Neural cell (in vitro differentiated cells): ENCODE measurements at regions not wholly inside any gene's neighbourhood (a gene's known extent, or its start where the extent isn't known, plus 50 kb on each side); places are given as distances from the start of the nearest gene placed in this dataset.
"Not testable (repeated sequence)": the region's sequence is repeated elsewhere in the genome, so short reads cannot be mapped to it uniquely, and the experiment has no call there.

Source experiments
- H2AFZ ChIP-seq: fragments of 200-600, 300-800 bp; sonication (generic), shearing (Covaris generic); 2 replicates; pipeline ENCODE4 v1.6.0; 2014; ENCODE audit warnings: low read depth, mild to moderate bottlenecking, antibody characterized with exemption, low read length, moderate library complexity
- H3F3A ChIP-seq: fragments of 200-600 bp; shearing (Covaris generic); 2 replicates; pipeline ENCODE4 v1.6.1; 2016; ENCODE audit warnings: mild to moderate bottlenecking, moderate library complexity, mixed read lengths, antibody characterized with exemption, low read length; ENCODE audit not compliant: insufficient read depth, poor library complexity, severe bottlenecking
- H3K27ac ChIP-seq: fragments of 200-600, 300-800 bp; sonication (generic), shearing (Covaris generic); 2 replicates; pipeline ENCODE4 v1.5.1; 2014; ENCODE audit warnings: mild to moderate bottlenecking, low read length, moderate library complexity
- H3K27me3 ChIP-seq: fragments of 300-800, 200-600 bp; sonication (generic), shearing (Covaris generic); 2 replicates; pipeline ENCODE4 v1.6.0; 2014; ENCODE audit warnings: mild to moderate bottlenecking, low read depth, low read length, moderate library complexity; ENCODE audit not compliant: insufficient read depth
- H3K36me3 ChIP-seq: fragments of 300-800, 200-600 bp; sonication (generic), shearing (Covaris generic); 2 replicates; pipeline ENCODE4 v1.5.1; 2014; ENCODE audit warnings: mild to moderate bottlenecking, antibody characterized with exemption, low read length, moderate library complexity; ENCODE audit not compliant: insufficient read depth
- H3K4me2 ChIP-seq: fragments of 300-800, 200-600 bp; sonication (generic), shearing (Covaris generic); 2 replicates; pipeline ENCODE4 v1.6.0; 2014; ENCODE audit warnings: mild to moderate bottlenecking, low read length
- H3K4me3 ChIP-seq: fragments of 300-800, 200-600 bp; sonication (generic), shearing (Covaris generic); 2 replicates; pipeline ENCODE4 v1.5.1; 2014; ENCODE audit warnings: mild to moderate bottlenecking, low read length, moderate library complexity
- H3K79me2 ChIP-seq: fragments of 200-600 bp; shearing (Covaris generic); replicated peaks from 2 replicates; pipeline ENCODE4 v1.6.0; 2014; ENCODE audit warnings: mild to moderate bottlenecking, low read length, moderate library complexity; ENCODE audit not compliant: insufficient read depth
- H3K9ac ChIP-seq: fragments of 300-800, 200-600 bp; sonication (generic), shearing (Covaris generic); 2 replicates; pipeline ENCODE4 v1.6.1; 2016; ENCODE audit warnings: mild to moderate bottlenecking, low read length, mixed read lengths
- H3K9me2 ChIP-seq: fragments of 200-600 bp; shearing (Covaris generic); 2 replicates; pipeline ENCODE4 v1.6.1; 2016; ENCODE audit warnings: mild to moderate bottlenecking, low read length, mixed read lengths; ENCODE audit not compliant: insufficient read depth
- H3K9me3 ChIP-seq: fragments of 200-600, 300-800 bp; sonication (generic), shearing (Covaris generic); 2 replicates; pipeline ENCODE4 v1.6.1; 2016; ENCODE audit warnings: mild to moderate bottlenecking, mixed run types, low read length, moderate library complexity, mixed read lengths
- H4K20me1 ChIP-seq: fragments of 200-600 bp; shearing (Covaris generic); 2 replicates; pipeline ENCODE4 v1.6.1; 2016; ENCODE audit warnings: mild to moderate bottlenecking, mixed run types; ENCODE audit not compliant: insufficient read depth
- CTCF ChIP-seq: fragments of 450-650 bp; IDR thresholded peaks from 2 replicates; pipeline ENCODE4 v1.5.1; 2014; ENCODE audit warnings: antibody characterized with exemption, mild to moderate bottlenecking, moderate library complexity; ENCODE audit not compliant: poor library complexity, severe bottlenecking
- EP300 ChIP-seq: fragments of 450-650 bp; conservative IDR thresholded peaks from 2 replicates; pipeline ENCODE4 v1.6.1; 2014; ENCODE audit warnings: antibody characterized with exemption, mild to moderate bottlenecking, moderate library complexity; ENCODE audit not compliant: poor library complexity, severe bottlenecking
- EZH2 ChIP-seq: fragments of 200-600, 300-800 bp; shearing (Covaris generic), sonication (generic); IDR thresholded peaks from 2 replicates; pipeline ENCODE4 v1.6.1; 2014; ENCODE audit warnings: antibody characterized with exemption, low read length, borderline replicate concordance, mild to moderate bottlenecking; ENCODE audit not compliant: insufficient read depth, poor library complexity, severe bottlenecking
- MXI1 ChIP-seq: fragments of 450-650 bp; conservative IDR thresholded peaks from 2 replicates; pipeline ENCODE4 v1.6.1; 2014; ENCODE audit warnings: antibody characterized with exemption, mild to moderate bottlenecking; ENCODE audit not compliant: poor library complexity, severe bottlenecking
- POLR2AphosphoS5 ChIP-seq: IDR thresholded peaks from 2 replicates; pipeline ENCODE4 v1.6.1; 2012
- RAD21 ChIP-seq: fragments of 450-650 bp; conservative IDR thresholded peaks from 2 replicates; pipeline ENCODE4 v1.6.1; 2014; ENCODE audit warnings: antibody characterized with exemption, mild to moderate bottlenecking, moderate library complexity
- REST ChIP-seq: IDR thresholded peaks from 2 replicates; pipeline ENCODE4 v1.6.1; 2012; ENCODE audit warnings: borderline replicate concordance
- SMC3 ChIP-seq: fragments of 450-650 bp; conservative IDR thresholded peaks from 2 replicates; pipeline ENCODE4 v1.6.1; 2014; ENCODE audit warnings: antibody characterized with exemption, mild to moderate bottlenecking, moderate library complexity; ENCODE audit not compliant: poor library complexity
- TAF1 ChIP-seq: IDR thresholded peaks from 2 replicates; pipeline ENCODE4 v1.6.1; 2012; ENCODE audit warnings: low read depth

GRCh38 chr21:10463156-10463555 lies 58.2 kb upstream of the TPTE start:
- H4K20me1 ChIP-seq, result no peaks in the 10 kb centered on the region
- H3K9me2 ChIP-seq, result no peaks in the 10 kb centered on the region
- H3K36me3 ChIP-seq, result no peaks in the 10 kb centered on the region
- H3K9me3 ChIP-seq, result peaks cover 43% of the 10 kb centered on the region
- H3K79me2 ChIP-seq, result no peaks in the 10 kb centered on the region
- H3F3A ChIP-seq, result no peaks in the 10 kb centered on the region
- no peaks in the 10 kb centered on the region for H3K27me3 ChIP-seq
- H3K4me3 ChIP-seq, result no peak overlapping the region
- H3K27ac ChIP-seq, result no peak overlapping the region
- no peak overlapping the region for H3K4me2 ChIP-seq
- no peak overlapping the region for H3K9ac ChIP-seq
- no peak for TF ChIP-seq EP300
- H2AFZ ChIP-seq, result no peak overlapping the region

GRCh38 chr21:10464975-10465374 lies 56.4 kb upstream of the TPTE start:
- Histone ChIP-seq H3K27ac (no peak overlapping the region), H3K79me2 (no peaks in the 10 kb centered on the region), H3F3A (no peaks in the 10 kb centered on the region), H3K9ac (no peak overlapping the region), H3K9me2 (no peaks in the 10 kb centered on the region), H2AFZ (no peak overlapping the region), H3K27me3 (no peaks in the 10 kb centered on the region), H3K4me2 (no peak overlapping the region), H3K4me3 (no peak overlapping the region), H4K20me1 (no peaks in the 10 kb centered on the region), H3K9me3 (peaks cover 35% of the 10 kb centered on the region), H3K36me3 (no peaks in the 10 kb centered on the region)
- TF ChIP-seq TAF1 (no peak), REST (no peak), RAD21 (no peak), SMC3 (no peak), CTCF (no peak), EZH2 (no peak), MXI1 (no peak), EP300 (no peak), POLR2AphosphoS5 (no peak)

GRCh38 chr21:10465524-10466110 lies 55.8 kb upstream of the TPTE start:
- H3K27ac ChIP-seq, result not testable (repeated sequence)

More at GRCh38 chr21:10465524-10466110, 55.8 kb upstream of the TPTE start:
- H3K9ac ChIP-seq, H2AFZ ChIP-seq, H4K20me1 ChIP-seq, H3F3A ChIP-seq, H3K79me2 ChIP-seq, H3K27me3 ChIP-seq, H3K36me3 ChIP-seq, H3K9me2 ChIP-seq, H3K4me2 ChIP-seq, H3K4me3 ChIP-seq: not testable (repeated sequence)
- peaks cover 30% of the 10 kb centered on the region for H3K9me3 ChIP-seq
